GM23338 (cell line): ENCODE measurements at regions not wholly inside any gene's neighbourhood (a gene's known extent, or its start where the extent isn't known, plus 50 kb on each side); places are given as distances from the start of the nearest gene placed in this dataset.

Experiments
- ATAC-seq: fragments of 200-7000 bp; cut with Tn5 transposase; 3 replicates; pipeline ENCODE4 v1.9.1; 2020
- DNase-seq: peaks from one replicate; pipeline ENCODE4 v3.0.0-alpha.2; 2015; ENCODE audit warnings: low spot score
- H2AFZ ChIP-seq: fragments of 200-600 bp; sonication (generic); 2 replicates; pipeline ENCODE4 v1.8.0; 2016; ENCODE audit warnings: antibody characterized with exemption, mild to moderate bottlenecking, moderate library complexity
- H3F3A ChIP-seq: fragments of 200-600 bp; sonication (generic); replicated peaks from 2 replicates; pipeline ENCODE4 v1.8.0; 2017; ENCODE audit warnings: antibody characterized with exemption, mixed run types, low read depth
- H3K27ac ChIP-seq: fragments of 200-600 bp; sonication (generic); 2 replicates; pipeline ENCODE4 v1.6.1; 2016; ENCODE audit warnings: low read depth
- H3K27me3 ChIP-seq: fragments of 200-600 bp; sonication (generic); 2 replicates; pipeline ENCODE4 v1.8.0; 2016; ENCODE audit warnings: mild to moderate bottlenecking, mixed run types, moderate library complexity; ENCODE audit not compliant: insufficient read depth
- H3K36me3 ChIP-seq: fragments of 200-600 bp; sonication (generic); 2 replicates; pipeline ENCODE4 v1.8.0; 2016; ENCODE audit warnings: mild to moderate bottlenecking; ENCODE audit not compliant: insufficient read depth
- H3K4me1 ChIP-seq: fragments of 200-600 bp; sonication (generic); 2 replicates; pipeline ENCODE4 v1.8.0; 2016; ENCODE audit warnings: mild to moderate bottlenecking, moderate library complexity; ENCODE audit not compliant: insufficient read depth
- H3K4me2 ChIP-seq: fragments of 200-600 bp; sonication (generic); 2 replicates; pipeline ENCODE4 v1.7.1; 2017; ENCODE audit warnings: mixed run types
- H3K4me3 ChIP-seq: fragments of 200-600 bp; sonication (generic); 2 replicates; pipeline ENCODE4 v1.6.1; 2016; ENCODE audit warnings: mixed run types
- H3K79me2 ChIP-seq: fragments of 200-600 bp; sonication (generic); replicated peaks from 2 replicates; pipeline ENCODE4 v1.8.0; 2017; ENCODE audit warnings: mild to moderate bottlenecking; ENCODE audit not compliant: insufficient read depth
- H3K9me2 ChIP-seq: fragments of 200-600 bp; sonication (generic); 2 replicates; pipeline ENCODE4 v1.8.0; 2017; ENCODE audit not compliant: insufficient read depth
- H4K20me1 ChIP-seq: fragments of 200-600 bp; sonication (generic); replicated peaks from 2 replicates; pipeline ENCODE4 v1.8.0; 2017; ENCODE audit warnings: mild to moderate bottlenecking; ENCODE audit not compliant: insufficient read depth
- H3K27ac Mint-ChIP-seq: 2 replicates; pipeline ENCODE4 v1.8.0; 2020; ENCODE audit warnings: inconsistent platforms, mild to moderate bottlenecking, moderate library complexity, mixed read lengths
- H3K27me3 Mint-ChIP-seq: 3 replicates; pipeline ENCODE4 v1.8.0; 2022; ENCODE audit warnings: low read depth, mild to moderate bottlenecking, moderate library complexity, mixed read lengths, inconsistent platforms; ENCODE audit not compliant: insufficient read depth, poor library complexity
- H3K36me3 Mint-ChIP-seq: 3 replicates; pipeline ENCODE4 v1.8.0; 2021; ENCODE audit warnings: low read depth, mild to moderate bottlenecking, inconsistent platforms, moderate library complexity, mixed read lengths
- H3K4me1 Mint-ChIP-seq: 3 replicates; pipeline ENCODE4 v1.8.0; 2020; ENCODE audit warnings: mild to moderate bottlenecking, inconsistent platforms, mixed read lengths
- H3K4me3 Mint-ChIP-seq: 3 replicates; pipeline ENCODE4 v1.8.0; 2021; ENCODE audit warnings: moderate library complexity, mild to moderate bottlenecking, inconsistent platforms, mixed read lengths
- H3K9me3 Mint-ChIP-seq: 3 replicates; pipeline ENCODE4 v1.8.0; 2020; ENCODE audit warnings: moderate library complexity, mild to moderate bottlenecking, inconsistent platforms, mixed read lengths
- CREB1 ChIP-seq: fragments of 250-450 bp; sonication (Bioruptor Pico); IDR thresholded peaks from 2 replicates; pipeline ENCODE4 v1.5.0; 2020; ENCODE audit warnings: low read depth, mild to moderate bottlenecking, moderate library complexity
- ETS1 ChIP-seq: IDR thresholded peaks from 2 replicates; pipeline ENCODE4 v1.6.1; 2016; ENCODE audit warnings: antibody characterized with exemption
- EZH2 ChIP-seq: fragments of 200-600 bp; sonication (generic); IDR thresholded peaks from one replicate; pipeline ENCODE4 v1.8.0; 2017; ENCODE audit warnings: antibody characterized with exemption, mild to moderate bottlenecking, low read depth; ENCODE audit not compliant: unreplicated experiment
- EZH2phosphoT487 ChIP-seq: fragments of 200-600 bp; sonication (generic); IDR thresholded peaks from one replicate; pipeline ENCODE4 v1.8.1; 2018; ENCODE audit warnings: antibody characterized with exemption; ENCODE audit not compliant: unreplicated experiment
- JUNB ChIP-seq: IDR thresholded peaks from one replicate; pipeline ENCODE4 v1.6.1; 2016; ENCODE audit warnings: antibody characterized with exemption; ENCODE audit not compliant: unreplicated experiment
- NANOG ChIP-seq: IDR thresholded peaks from 2 replicates; pipeline ENCODE4 v1.6.1; 2016; ENCODE audit warnings: antibody characterized with exemption, borderline replicate concordance
- STAT1 ChIP-seq: IDR thresholded peaks from one replicate; pipeline ENCODE4 v1.6.1; 2016; ENCODE audit warnings: antibody characterized with exemption; ENCODE audit not compliant: unreplicated experiment
- ZNF114 ChIP-seq: fragments of 250-450 bp; sonication (Bioruptor Pico); IDR thresholded peaks from 2 replicates; pipeline ENCODE4 v1.5.0; 2020; ENCODE audit warnings: mild to moderate bottlenecking, moderate library complexity
- ZNF331 ChIP-seq: fragments of 250-450 bp; sonication (Bioruptor Pico); IDR thresholded peaks from 2 replicates; pipeline ENCODE4 v1.5.0; 2020; ENCODE audit warnings: low read depth, mild to moderate bottlenecking, moderate library complexity
- TF ChIP-seq, protein P1 (sequence below): IDR thresholded peaks from one replicate; pipeline ENCODE4 v1.6.1; 2018; ENCODE audit warnings: antibody characterized with exemption; ENCODE audit not compliant: unreplicated experiment
- TF ChIP-seq, protein P2 (sequence below), 2 experiments: fragments of 200-600 bp in 1 of 2; sonication (generic) in 1 of 2; conservative IDR thresholded peaks; 2 replicates each; pipeline versions ENCODE4 v1.5.1 to v1.6.1; 2016 to 2017; ENCODE audit warnings: antibody characterized with exemption in 2 of 2, low read depth in 2 of 2, mild to moderate bottlenecking in 2 of 2, moderate library complexity in 1 of 2
- TF ChIP-seq, protein P3 (sequence below): fragments of 250-450 bp; sonication (Bioruptor Pico); IDR thresholded peaks from 2 replicates; pipeline ENCODE4 v1.5.0; 2020; ENCODE audit warnings: mild to moderate bottlenecking, moderate library complexity

DNA sequence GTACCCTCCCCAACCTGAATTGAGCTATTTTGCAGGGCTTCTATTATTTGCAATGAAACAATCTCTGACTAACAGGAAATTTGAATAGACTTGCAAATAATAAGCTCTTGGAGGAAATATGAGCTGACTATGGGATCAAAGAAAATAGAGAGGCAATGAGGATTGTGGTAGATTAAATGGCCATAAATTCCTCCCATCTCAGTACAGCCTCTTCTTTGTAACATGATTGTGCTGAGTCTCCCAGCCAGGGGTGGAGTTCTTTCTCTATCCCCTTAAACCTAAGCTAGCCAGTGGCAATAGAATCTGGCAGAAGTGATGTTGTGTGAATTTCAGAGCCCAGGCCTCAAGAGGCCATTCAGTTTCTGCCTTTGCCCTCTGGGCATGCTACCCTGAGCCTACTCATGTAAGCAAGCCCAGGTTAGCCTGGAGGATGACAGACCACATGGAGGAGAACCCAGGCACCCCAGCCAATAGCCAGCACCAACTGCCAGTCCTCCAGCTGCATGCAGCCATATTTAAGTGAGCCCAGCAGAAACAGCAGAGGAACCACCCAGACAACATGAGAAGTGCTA is 86.8 kb upstream of the TP53I11 start:
- H2AFZ ChIP-seq, result no peak overlapping the region

More for the DNA sequence above, 86.8 kb upstream of the TP53I11 start:
- Histone ChIP-seq H3K4me3 (no peak overlapping the region), H3K36me3 (no peaks in the 10 kb centered on the region), H3K9me2 (no peaks in the 10 kb centered on the region), H3K4me2 (no peak overlapping the region), H3F3A (no peaks in the 10 kb centered on the region), H3K27ac (no peak overlapping the region), H3K79me2 (no peaks in the 10 kb centered on the region), H4K20me1 (no peaks in the 10 kb centered on the region), H3K27me3 (no peaks in the 10 kb centered on the region), H3K4me1 (no peaks in the 10 kb centered on the region)
- ATAC-seq, result no peak
- H3K9me3 Mint-ChIP-seq, result peaks cover 8% of the 10 kb centered on the region
- no peak for TF ChIP-seq ETS1
- TF ChIP-seq ZNF331 (CRISPR knock-in tag), result no peak
- TF ChIP-seq, protein P1, sequence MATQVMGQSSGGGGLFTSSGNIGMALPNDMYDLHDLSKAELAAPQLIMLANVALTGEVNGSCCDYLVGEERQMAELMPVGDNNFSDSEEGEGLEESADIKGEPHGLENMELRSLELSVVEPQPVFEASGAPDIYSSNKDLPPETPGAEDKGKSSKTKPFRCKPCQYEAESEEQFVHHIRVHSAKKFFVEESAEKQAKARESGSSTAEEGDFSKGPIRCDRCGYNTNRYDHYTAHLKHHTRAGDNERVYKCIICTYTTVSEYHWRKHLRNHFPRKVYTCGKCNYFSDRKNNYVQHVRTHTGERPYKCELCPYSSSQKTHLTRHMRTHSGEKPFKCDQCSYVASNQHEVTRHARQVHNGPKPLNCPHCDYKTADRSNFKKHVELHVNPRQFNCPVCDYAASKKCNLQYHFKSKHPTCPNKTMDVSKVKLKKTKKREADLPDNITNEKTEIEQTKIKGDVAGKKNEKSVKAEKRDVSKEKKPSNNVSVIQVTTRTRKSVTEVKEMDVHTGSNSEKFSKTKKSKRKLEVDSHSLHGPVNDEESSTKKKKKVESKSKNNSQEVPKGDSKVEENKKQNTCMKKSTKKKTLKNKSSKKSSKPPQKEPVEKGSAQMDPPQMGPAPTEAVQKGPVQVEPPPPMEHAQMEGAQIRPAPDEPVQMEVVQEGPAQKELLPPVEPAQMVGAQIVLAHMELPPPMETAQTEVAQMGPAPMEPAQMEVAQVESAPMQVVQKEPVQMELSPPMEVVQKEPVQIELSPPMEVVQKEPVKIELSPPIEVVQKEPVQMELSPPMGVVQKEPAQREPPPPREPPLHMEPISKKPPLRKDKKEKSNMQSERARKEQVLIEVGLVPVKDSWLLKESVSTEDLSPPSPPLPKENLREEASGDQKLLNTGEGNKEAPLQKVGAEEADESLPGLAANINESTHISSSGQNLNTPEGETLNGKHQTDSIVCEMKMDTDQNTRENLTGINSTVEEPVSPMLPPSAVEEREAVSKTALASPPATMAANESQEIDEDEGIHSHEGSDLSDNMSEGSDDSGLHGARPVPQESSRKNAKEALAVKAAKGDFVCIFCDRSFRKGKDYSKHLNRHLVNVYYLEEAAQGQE, result no peak
- TF ChIP-seq, protein P2, sequence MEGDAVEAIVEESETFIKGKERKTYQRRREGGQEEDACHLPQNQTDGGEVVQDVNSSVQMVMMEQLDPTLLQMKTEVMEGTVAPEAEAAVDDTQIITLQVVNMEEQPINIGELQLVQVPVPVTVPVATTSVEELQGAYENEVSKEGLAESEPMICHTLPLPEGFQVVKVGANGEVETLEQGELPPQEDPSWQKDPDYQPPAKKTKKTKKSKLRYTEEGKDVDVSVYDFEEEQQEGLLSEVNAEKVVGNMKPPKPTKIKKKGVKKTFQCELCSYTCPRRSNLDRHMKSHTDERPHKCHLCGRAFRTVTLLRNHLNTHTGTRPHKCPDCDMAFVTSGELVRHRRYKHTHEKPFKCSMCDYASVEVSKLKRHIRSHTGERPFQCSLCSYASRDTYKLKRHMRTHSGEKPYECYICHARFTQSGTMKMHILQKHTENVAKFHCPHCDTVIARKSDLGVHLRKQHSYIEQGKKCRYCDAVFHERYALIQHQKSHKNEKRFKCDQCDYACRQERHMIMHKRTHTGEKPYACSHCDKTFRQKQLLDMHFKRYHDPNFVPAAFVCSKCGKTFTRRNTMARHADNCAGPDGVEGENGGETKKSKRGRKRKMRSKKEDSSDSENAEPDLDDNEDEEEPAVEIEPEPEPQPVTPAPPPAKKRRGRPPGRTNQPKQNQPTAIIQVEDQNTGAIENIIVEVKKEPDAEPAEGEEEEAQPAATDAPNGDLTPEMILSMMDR (conservative IDR thresholded peaks at IDR 0.05; ENCODE audit: low read depth in 2 of 2), result no peak
- no peak for TF ChIP-seq STAT1
- no peak for TF ChIP-seq ZNF114 (CRISPR knock-in tag)
- TF ChIP-seq JUNB, result no peak
- TF ChIP-seq CREB1, result no peak
- TF ChIP-seq EZH2phosphoT487, result no peak
- TF ChIP-seq, protein P3, sequence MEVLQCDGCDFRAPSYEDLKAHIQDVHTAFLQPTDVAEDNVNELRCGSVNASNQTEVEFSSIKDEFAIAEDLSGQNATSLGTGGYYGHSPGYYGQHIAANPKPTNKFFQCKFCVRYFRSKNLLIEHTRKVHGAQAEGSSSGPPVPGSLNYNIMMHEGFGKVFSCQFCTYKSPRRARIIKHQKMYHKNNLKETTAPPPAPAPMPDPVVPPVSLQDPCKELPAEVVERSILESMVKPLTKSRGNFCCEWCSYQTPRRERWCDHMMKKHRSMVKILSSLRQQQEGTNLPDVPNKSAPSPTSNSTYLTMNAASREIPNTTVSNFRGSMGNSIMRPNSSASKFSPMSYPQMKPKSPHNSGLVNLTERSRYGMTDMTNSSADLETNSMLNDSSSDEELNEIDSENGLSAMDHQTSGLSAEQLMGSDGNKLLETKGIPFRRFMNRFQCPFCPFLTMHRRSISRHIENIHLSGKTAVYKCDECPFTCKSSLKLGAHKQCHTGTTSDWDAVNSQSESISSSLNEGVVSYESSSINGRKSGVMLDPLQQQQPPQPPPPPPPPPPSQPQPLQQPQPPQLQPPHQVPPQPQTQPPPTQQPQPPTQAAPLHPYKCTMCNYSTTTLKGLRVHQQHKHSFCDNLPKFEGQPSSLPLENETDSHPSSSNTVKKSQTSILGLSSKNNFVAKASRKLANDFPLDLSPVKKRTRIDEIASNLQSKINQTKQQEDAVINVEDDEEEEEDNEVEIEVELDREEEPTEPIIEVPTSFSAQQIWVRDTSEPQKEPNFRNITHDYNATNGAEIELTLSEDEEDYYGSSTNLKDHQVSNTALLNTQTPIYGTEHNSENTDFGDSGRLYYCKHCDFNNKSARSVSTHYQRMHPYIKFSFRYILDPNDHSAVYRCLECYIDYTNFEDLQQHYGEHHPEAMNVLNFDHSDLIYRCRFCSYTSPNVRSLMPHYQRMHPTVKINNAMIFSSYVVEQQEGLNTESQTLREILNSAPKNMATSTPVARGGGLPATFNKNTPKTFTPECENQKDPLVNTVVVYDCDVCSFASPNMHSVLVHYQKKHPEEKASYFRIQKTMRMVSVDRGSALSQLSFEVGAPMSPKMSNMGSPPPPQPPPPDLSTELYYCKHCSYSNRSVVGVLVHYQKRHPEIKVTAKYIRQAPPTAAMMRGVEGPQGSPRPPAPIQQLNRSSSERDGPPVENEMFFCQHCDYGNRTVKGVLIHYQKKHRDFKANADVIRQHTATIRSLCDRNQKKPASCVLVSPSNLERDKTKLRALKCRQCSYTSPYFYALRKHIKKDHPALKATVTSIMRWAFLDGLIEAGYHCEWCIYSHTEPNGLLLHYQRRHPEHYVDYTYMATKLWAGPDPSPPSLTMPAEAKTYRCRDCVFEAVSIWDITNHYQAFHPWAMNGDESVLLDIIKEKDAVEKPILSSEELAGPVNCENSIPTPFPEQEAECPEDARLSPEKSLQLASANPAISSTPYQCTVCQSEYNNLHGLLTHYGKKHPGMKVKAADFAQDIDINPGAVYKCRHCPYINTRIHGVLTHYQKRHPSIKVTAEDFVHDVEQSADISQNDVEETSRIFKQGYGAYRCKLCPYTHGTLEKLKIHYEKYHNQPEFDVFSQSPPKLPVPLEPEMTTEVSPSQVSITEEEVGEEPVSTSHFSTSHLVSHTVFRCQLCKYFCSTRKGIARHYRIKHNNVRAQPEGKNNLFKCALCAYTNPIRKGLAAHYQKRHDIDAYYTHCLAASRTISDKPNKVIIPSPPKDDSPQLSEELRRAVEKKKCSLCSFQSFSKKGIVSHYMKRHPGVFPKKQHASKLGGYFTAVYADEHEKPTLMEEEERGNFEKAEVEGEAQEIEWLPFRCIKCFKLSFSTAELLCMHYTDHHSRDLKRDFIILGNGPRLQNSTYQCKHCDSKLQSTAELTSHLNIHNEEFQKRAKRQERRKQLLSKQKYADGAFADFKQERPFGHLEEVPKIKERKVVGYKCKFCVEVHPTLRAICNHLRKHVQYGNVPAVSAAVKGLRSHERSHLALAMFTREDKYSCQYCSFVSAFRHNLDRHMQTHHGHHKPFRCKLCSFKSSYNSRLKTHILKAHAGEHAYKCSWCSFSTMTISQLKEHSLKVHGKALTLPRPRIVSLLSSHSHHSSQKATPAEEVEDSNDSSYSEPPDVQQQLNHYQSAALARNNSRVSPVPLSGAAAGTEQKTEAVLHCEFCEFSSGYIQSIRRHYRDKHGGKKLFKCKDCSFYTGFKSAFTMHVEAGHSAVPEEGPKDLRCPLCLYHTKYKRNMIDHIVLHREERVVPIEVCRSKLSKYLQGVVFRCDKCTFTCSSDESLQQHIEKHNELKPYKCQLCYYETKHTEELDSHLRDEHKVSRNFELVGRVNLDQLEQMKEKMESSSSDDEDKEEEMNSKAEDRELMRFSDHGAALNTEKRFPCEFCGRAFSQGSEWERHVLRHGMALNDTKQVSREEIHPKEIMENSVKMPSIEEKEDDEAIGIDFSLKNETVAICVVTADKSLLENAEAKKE (CRISPR knock-in tag), result no peak
- TF ChIP-seq NANOG, result no peak
- no peak for TF ChIP-seq EZH2
- no peak for DNase-seq
- H3K36me3 Mint-ChIP-seq, result peaks cover 3% of the 10 kb centered on the region; the same call in 1 of the 3 replicates
- H3K4me3 Mint-ChIP-seq, result no peak overlapping the region
- peaks cover 1% of the 10 kb centered on the region for H3K27me3 Mint-ChIP-seq
- no peaks in the 10 kb centered on the region for H3K4me1 Mint-ChIP-seq
- H3K27ac Mint-ChIP-seq, result no peak overlapping the region
